HepG2 (cell line): ENCODE measurements at regions not wholly inside any gene's neighbourhood (a gene's known extent, or its start where the extent isn't known, plus 50 kb on each side); places are given as distances from the start of the nearest gene placed in this dataset.

ENCODE experiments used
- ATAC-seq: fragments of 200-7000 bp; cut with Tn5 transposase; 3 replicates; pipeline ENCODE4 v1.9.1; 2020; ENCODE audit warnings: mild to moderate bottlenecking, moderate library complexity
- BruUV-seq: library from RNA; stranded (reverse); fragments of 400-500 nt; replicated peaks from 2 replicates; lab custom pipeline; 2021; lab: Mats Ljungman, UMichigan
- CTCF ChIA-PET: fragments of 300-600 bp; formaldehyde crosslinking; extraction: SDS; loops from one replicate; lab custom pipeline; 2021; ENCODE audit warnings: low total read pairs, inconsistent platforms, low intra/inter-chr PET ratio; lab: Yijun Ruan, JAX
- POLR2A ChIA-PET: fragments of 350-600 bp; sonication (Branson Sonifier 250); formaldehyde crosslinking; loops from one replicate; lab custom pipeline; 2020; ENCODE audit warnings: antibody characterized with exemption, inconsistent platforms; lab: Yijun Ruan, JAX
- DNase-seq: peaks from one replicate; pipeline ENCODE4 v3.0.0-alpha.2; 2015; ENCODE audit warnings: low spot score
- FAIRE-seq: peaks from 3 replicates; lab custom pipeline; 2011; peaks lifted over from hg19 to GRCh38; lab: Jason Lieb, UNC
- H2AFZ ChIP-seq: one replicate; pipeline ENCODE4 v1.6.1; 2011; ENCODE audit warnings: low read length, inconsistent platforms
- H3K27ac ChIP-seq: fragments of 300-600 bp; 3 replicates; pipeline ENCODE4 v1.8.0; 2011; ENCODE audit warnings: mixed run types, mild to moderate bottlenecking, mixed read lengths, low read length, inconsistent platforms; ENCODE audit not compliant: insufficient read depth; ENCODE audit errors: extremely low read length
- H3K27me3 ChIP-seq, 2 experiments: fragments of 200-600 bp in 1 of 2; 2 replicates in 1 of 2; 3 replicates in 1 of 2; pipeline versions ENCODE4 v1.6.0 to v1.8.0; 2011; ENCODE audit warnings: low read length in 2 of 2, mild to moderate bottlenecking in 2 of 2, moderate library complexity in 2 of 2, inconsistent platforms in 1 of 2; ENCODE audit not compliant: insufficient read depth in 2 of 2, control insufficient read depth in 1 of 2
- H3K36me3 ChIP-seq, 2 experiments: fragments of 200-600 bp in 1 of 2; replicated peaks in 1 of 2; 2 replicates in 1 of 2; 3 replicates in 1 of 2; pipeline versions ENCODE4 v1.5.1 to v1.8.0; 2011; ENCODE audit warnings: low read length in 2 of 2, inconsistent platforms in 1 of 2; ENCODE audit not compliant: insufficient read depth in 2 of 2, control insufficient read depth in 1 of 2
- H3K4me1 ChIP-seq: 2 replicates; pipeline ENCODE4 v1.5.1; 2012; ENCODE audit warnings: low read length, inconsistent platforms; ENCODE audit not compliant: insufficient read depth
- H3K4me2 ChIP-seq: 2 replicates; pipeline ENCODE4 v1.6.0; 2011; ENCODE audit warnings: low read depth, low read length, inconsistent platforms
- H3K4me3 ChIP-seq, 3 experiments: fragments of 200-600 bp in 1 of 3; sonication (generic), shearing (Covaris generic) in 1 of 3; replicated peaks in 1 of 3; 2 replicates each; pipeline ENCODE4 v1.5.1; 2011 to 2016; ENCODE audit warnings: low read length in 3 of 3, inconsistent platforms in 2 of 3, low read depth in 2 of 3, mild to moderate bottlenecking in 2 of 3, control low read depth in 1 of 3, mixed read lengths in 1 of 3; ENCODE audit not compliant: insufficient read depth in 1 of 3
- H3K79me2 ChIP-seq: one replicate; pipeline ENCODE4 v1.6.1; 2011; ENCODE audit warnings: low read length, inconsistent platforms; ENCODE audit not compliant: insufficient read depth
- H3K9ac ChIP-seq: 2 replicates; pipeline ENCODE4 v1.6.0; 2011; ENCODE audit warnings: mild to moderate bottlenecking, low read depth, low read length, inconsistent platforms; ENCODE audit not compliant: insufficient read depth
- H3K9me3 ChIP-seq: 2 replicates; pipeline ENCODE4 v1.5.1; 2012; ENCODE audit warnings: mild to moderate bottlenecking, low read length
- H4K20me1 ChIP-seq: 2 replicates; pipeline ENCODE4 v1.6.0; 2011; ENCODE audit warnings: inconsistent platforms, mild to moderate bottlenecking, low read length, moderate library complexity; ENCODE audit not compliant: insufficient read depth
- CREM ChIP-seq, 2 experiments: sonication (generic) in 1 of 2; formaldehyde crosslinking in 1 of 2; IDR thresholded peaks; 2 replicates each; pipeline versions ENCODE4 v1.4.0 to v1.6.1; 2016 to 2020; ENCODE audit warnings: antibody characterized with exemption in 1 of 2, mild to moderate bottlenecking in 1 of 2, missing genetic modification reagents in 1 of 2
- GATAD2A ChIP-seq: IDR thresholded peaks from 2 replicates; pipeline ENCODE4 v1.6.1; 2016
- KMT2A ChIP-seq: sonication (generic); formaldehyde crosslinking; IDR thresholded peaks from 2 replicates; pipeline ENCODE4 v1.4.0; 2020; ENCODE audit warnings: missing genetic modification reagents
- MEIS1 ChIP-seq: sonication (generic); formaldehyde crosslinking; IDR thresholded peaks from 2 replicates; pipeline ENCODE4 v1.9.0; 2021; ENCODE audit warnings: mild to moderate bottlenecking, missing genetic modification reagents, moderate library complexity, borderline replicate concordance
- MTERF4 ChIP-seq: sonication (generic); formaldehyde crosslinking; IDR thresholded peaks from 2 replicates; pipeline ENCODE4 v1.8.0; 2023; ENCODE audit warnings: mild to moderate bottlenecking, missing genetic modification reagents
- NFIC ChIP-seq: IDR thresholded peaks from 2 replicates; pipeline ENCODE4 v1.6.1; 2012; ENCODE audit warnings: mild to moderate bottlenecking, low read length, inconsistent platforms
- PLSCR1 ChIP-seq: sonication (generic); formaldehyde crosslinking; IDR thresholded peaks from 2 replicates; pipeline ENCODE4 v1.5.0; 2020; ENCODE audit warnings: missing genetic modification reagents, mild to moderate bottlenecking, borderline replicate concordance
- SRSF9 ChIP-seq: fragments of 200-400 bp; formaldehyde crosslinking; IDR thresholded peaks from 2 replicates; pipeline ENCODE4 v1.6.1; 2018; ENCODE audit warnings: borderline replicate concordance, mild to moderate bottlenecking, low read depth, low read length; ENCODE audit not compliant: insufficient read depth, poor library complexity, severe bottlenecking
- TBL1XR1 ChIP-seq: fragments of 150-350 bp; IDR thresholded peaks from 2 replicates; pipeline ENCODE4 v1.6.1; 2014; ENCODE audit warnings: borderline replicate concordance, low read length; ENCODE audit not compliant: partially characterized antibody
- ZNF737 ChIP-seq: sonication (generic); formaldehyde crosslinking; IDR thresholded peaks from 2 replicates; pipeline ENCODE4 v1.5.0; 2020; ENCODE audit warnings: missing genetic modification reagents, mild to moderate bottlenecking, borderline replicate concordance
- ZNF747 ChIP-seq: sonication (generic); formaldehyde crosslinking; IDR thresholded peaks from 2 replicates; pipeline ENCODE4 v1.8.1; 2023; ENCODE audit warnings: missing genetic modification reagents, mild to moderate bottlenecking, borderline replicate concordance
- ZNF775 ChIP-seq: sonication (generic); formaldehyde crosslinking; IDR thresholded peaks from 2 replicates; pipeline ENCODE4 v1.4.0; 2020; ENCODE audit warnings: missing genetic modification reagents, mild to moderate bottlenecking, moderate library complexity, borderline replicate concordance
- ZSCAN21 ChIP-seq: sonication (generic); formaldehyde crosslinking; IDR thresholded peaks from 2 replicates; pipeline ENCODE4 v1.8.0; 2022; ENCODE audit warnings: mild to moderate bottlenecking, missing genetic modification reagents, moderate library complexity, borderline replicate concordance
- WGBS: methylation state at CpG from one replicate; pipeline ENCODE4 v1.1.6; 2017; ENCODE audit warnings: low lambda C conversion rate; 5-methylcytosine and 5-hydroxymethylcytosine counted together
- in situ Hi-C: cut with HindIII; loops from 2 replicates; pipeline ENCODE4 v1.10.0; 2017; ENCODE audit warnings: low pct_unique_long_range_greater_than_20kb; ENCODE audit not compliant: extremely low pct_ligation_motif_present
- intact Hi-C: fragments of 100-400 bp; cut with micrococcal nuclease; formaldehyde crosslinking; loops from one replicate; pipeline ENCODE4 v1.10.0; 2022; ENCODE audit not compliant: unreplicated experiment
- TF ChIP-seq, protein P1 (sequence below): sonication (generic); formaldehyde crosslinking; IDR thresholded peaks from 2 replicates; pipeline ENCODE4 v1.8.1; 2022; ENCODE audit warnings: mild to moderate bottlenecking, missing genetic modification reagents

DNA sequence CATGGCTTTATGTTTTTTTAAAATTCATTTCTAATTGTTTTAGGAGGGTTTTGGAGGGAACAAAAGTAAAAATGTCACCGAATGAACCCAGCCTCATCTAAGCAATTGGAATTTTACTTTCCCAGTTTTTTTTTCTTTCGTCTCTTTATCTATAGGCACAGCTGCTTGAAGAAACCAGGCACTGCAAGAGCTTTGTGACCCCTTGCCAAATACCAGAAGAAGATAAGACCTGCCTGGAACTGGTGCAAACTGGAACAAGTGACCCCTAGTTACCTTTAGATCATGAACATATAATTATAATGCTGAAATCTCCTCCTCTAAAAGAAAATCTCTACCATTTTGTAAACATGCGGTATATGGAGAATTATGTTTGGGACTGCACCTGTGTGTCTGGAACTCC, 100.9 kb downstream of the TSN start:
- ChIA-PET POLR2A (no interaction called here), CTCF (no interaction called here)
- Histone ChIP-seq H3K4me3 (no peak overlapping the region), H2AFZ (no peak overlapping the region), H3K79me2 (no peaks in the 10 kb centered on the region), H4K20me1 (no peaks in the 10 kb centered on the region), H3K27ac (no peak overlapping the region), H3K9me3 (no peaks in the 10 kb centered on the region), H3K4me2 (no peak overlapping the region), H3K9ac (no peak overlapping the region), H3K27me3 (peaks cover 0 to 3% of the 10 kb centered on the region in 2 experiments; a peak in 1 of 5 replicates), H3K4me1 (no peaks in the 10 kb centered on the region), H3K36me3 (no peaks in the 10 kb centered on the region)
- DNase-seq (no peak), ATAC-seq (no peak), FAIRE-seq (no peak)
- no TSS peak for BruUV-seq
- 38% methylated on average over 3 of the region's 3 CpGs for WGBS
- intact Hi-C loops = no loop called here
- TF ChIP-seq MEIS1 (no peak), PLSCR1 (CRISPR knock-in tag) (no peak), CREM (IDR thresholded peaks at IDR 0.05) (no peak), CREM (CRISPR knock-in tag; IDR thresholded peaks at IDR 0.05) (no peak), MTERF4 (CRISPR knock-in tag) (no peak), TBL1XR1 (no peak), GATAD2A (CRISPR knock-in tag) (no peak), ZNF747 (CRISPR knock-in tag) (no peak), KMT2A (no peak), ZNF737 (CRISPR knock-in tag) (no peak), ZSCAN21 (no peak), SRSF9 (no peak), ZNF775 (CRISPR knock-in tag) (no peak), NFIC (no peak)
- TF ChIP-seq, protein P1, sequence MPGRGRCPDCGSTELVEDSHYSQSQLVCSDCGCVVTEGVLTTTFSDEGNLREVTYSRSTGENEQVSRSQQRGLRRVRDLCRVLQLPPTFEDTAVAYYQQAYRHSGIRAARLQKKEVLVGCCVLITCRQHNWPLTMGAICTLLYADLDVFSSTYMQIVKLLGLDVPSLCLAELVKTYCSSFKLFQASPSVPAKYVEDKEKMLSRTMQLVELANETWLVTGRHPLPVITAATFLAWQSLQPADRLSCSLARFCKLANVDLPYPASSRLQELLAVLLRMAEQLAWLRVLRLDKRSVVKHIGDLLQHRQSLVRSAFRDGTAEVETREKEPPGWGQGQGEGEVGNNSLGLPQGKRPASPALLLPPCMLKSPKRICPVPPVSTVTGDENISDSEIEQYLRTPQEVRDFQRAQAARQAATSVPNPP (CRISPR knock-in tag) = no peak
- in situ Hi-C loops = no loop called here
